ENCODE measurements at regions not wholly inside any gene's neighbourhood (a gene's known extent, or its start where the extent isn't known, plus 50 kb on each side); places are given as distances from the start of the nearest gene placed in this dataset.

DNA sequence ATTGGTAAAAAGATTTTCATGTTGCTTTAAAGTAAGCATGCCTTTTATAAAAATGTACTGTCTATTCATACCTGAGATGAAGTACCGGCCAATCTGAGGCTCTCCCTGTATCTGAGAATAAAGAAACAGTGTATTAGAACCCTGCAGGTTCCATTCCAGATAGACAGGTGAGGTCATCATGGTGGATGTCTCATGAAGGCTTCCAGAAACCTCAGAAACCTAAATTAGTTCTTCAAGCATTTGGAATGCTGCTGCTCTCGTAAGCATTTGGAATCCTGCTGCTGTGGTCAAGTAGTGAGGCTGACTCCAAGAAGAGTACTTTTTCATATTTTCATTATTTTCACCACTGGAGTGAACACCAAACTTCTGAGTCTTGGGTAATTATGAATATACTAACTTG is 642.3 kb downstream of the MAFB start:
- no peak for TF ChIP-seq CTCF (conservative IDR thresholded peaks at IDR 0.05; ENCODE audit: low read depth in 2 of 2)
- no peak for TF ChIP-seq JUNB (IDR thresholded peaks at IDR 0.05; ENCODE audit: unreplicated experiment)
- TF ChIP-seq EZH2 (IDR thresholded peaks at IDR 0.05; ENCODE audit: low read depth, unreplicated experiment), result no peak
- no peak for TF ChIP-seq POLR2AphosphoS5 (IDR thresholded peaks at IDR 0.05; ENCODE audit: low read depth)
- TF ChIP-seq REST (IDR thresholded peaks at IDR 0.05; ENCODE audit: unreplicated experiment), result no peak
- no peak for TF ChIP-seq EZH2phosphoT487 (IDR thresholded peaks at IDR 0.05; ENCODE audit: unreplicated experiment)
- TF ChIP-seq, protein P1, sequence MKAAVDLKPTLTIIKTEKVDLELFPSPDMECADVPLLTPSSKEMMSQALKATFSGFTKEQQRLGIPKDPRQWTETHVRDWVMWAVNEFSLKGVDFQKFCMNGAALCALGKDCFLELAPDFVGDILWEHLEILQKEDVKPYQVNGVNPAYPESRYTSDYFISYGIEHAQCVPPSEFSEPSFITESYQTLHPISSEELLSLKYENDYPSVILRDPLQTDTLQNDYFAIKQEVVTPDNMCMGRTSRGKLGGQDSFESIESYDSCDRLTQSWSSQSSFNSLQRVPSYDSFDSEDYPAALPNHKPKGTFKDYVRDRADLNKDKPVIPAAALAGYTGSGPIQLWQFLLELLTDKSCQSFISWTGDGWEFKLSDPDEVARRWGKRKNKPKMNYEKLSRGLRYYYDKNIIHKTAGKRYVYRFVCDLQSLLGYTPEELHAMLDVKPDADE (IDR thresholded peaks at IDR 0.05), result no peak
- TF ChIP-seq STAT1 (IDR thresholded peaks at IDR 0.05; ENCODE audit: unreplicated experiment), result no peak
- TF ChIP-seq CREB1 (CRISPR knock-in tag; IDR thresholded peaks at IDR 0.05; ENCODE audit: low read depth), result no peak
